Hematopoietic multipotent progenitor cell treated with erythropoietin and hydrocortisone succinate and interleukin-3 and kit ligand, for 17 days (in vitro differentiated cells): ENCODE measurements at regions not wholly inside any gene's neighbourhood (a gene's known extent, or its start where the extent isn't known, plus 50 kb on each side); places are given as distances from the start of the nearest gene placed in this dataset.

Experiments used
- DNase-seq: peaks from one replicate; pipeline ENCODE4 v3.0.0-alpha.2; 2015; ENCODE audit warnings: low spot score

GRCh38 chr22:47997612-47998011 lies 1235.2 kb downstream of the TBC1D22A start:
- DNase-seq: no peak

GRCh38 chr22:47997052-47997590 lies 1234.7 kb downstream of the TBC1D22A start:
- DNase-seq: no peak

GRCh38 chr22:47996446-47996857 lies 1234.0 kb downstream of the TBC1D22A start:
- no peak for DNase-seq

- DNase-seq: no peak
These were observed 1233.3 kb downstream of the TBC1D22A start for GRCh38 chr22:47995718-47996117.

- DNase-seq: no peak
These were observed 1232.8 kb downstream of the TBC1D22A start for GRCh38 chr22:47995264-47995627.

- DNase-seq: no peak
These were observed 1232.3 kb downstream of the TBC1D22A start for GRCh38 chr22:47994601-47995263.

- DNase-seq: no peak
These were observed 1231.6 kb downstream of the TBC1D22A start for GRCh38 chr22:47994045-47994444.

- DNase-seq: no peak
These were observed 1228.0 kb downstream of the TBC1D22A start for GRCh38 chr22:47990481-47990880.

- no peak for DNase-seq
These were observed 1225.5 kb downstream of the TBC1D22A start for GRCh38 chr22:47987885-47988515.

- DNase-seq: no peak
These were observed 1213.8 kb downstream of the TBC1D22A start for GRCh38 chr22:47976219-47976618.

GRCh38 chr22:47967831-47968230 lies 1205.4 kb downstream of the TBC1D22A start:
- no peak for DNase-seq

- DNase-seq: no peak
These were observed 1203.9 kb downstream of the TBC1D22A start for GRCh38 chr22:47966316-47966715.

- DNase-seq: no peak
These were observed 1203.4 kb downstream of the TBC1D22A start for GRCh38 chr22:47965896-47966295.

GRCh38 chr22:47965066-47965465 lies 1202.6 kb downstream of the TBC1D22A start:
- DNase-seq: no peak

GRCh38 chr22:47963660-47964059 lies 1201.2 kb downstream of the TBC1D22A start:
- DNase-seq: no peak

GRCh38 chr22:47957649-47958048 lies 1195.2 kb downstream of the TBC1D22A start:
- DNase-seq: no peak

- no peak for DNase-seq
These were observed 1191.7 kb downstream of the TBC1D22A start for GRCh38 chr22:47954107-47954506.

GRCh38 chr22:47944941-47945340 lies 1182.5 kb downstream of the TBC1D22A start:
- no peak for DNase-seq

GRCh38 chr22:47943729-47944700 lies 1181.6 kb downstream of the TBC1D22A start:
- DNase-seq: no peak

- no peak for DNase-seq
These were observed 1177.8 kb downstream of the TBC1D22A start for GRCh38 chr22:47940211-47940610.

- DNase-seq: no peak
These were observed 1171.4 kb downstream of the TBC1D22A start for GRCh38 chr22:47933891-47934290.

GRCh38 chr22:47933226-47933625 lies 1170.8 kb downstream of the TBC1D22A start:
- DNase-seq: no peak
